Activated CD8-positive, alpha-beta memory T cell treated with anti-CD3 and anti-CD28 coated beads for 24 hours (primary cell): ENCODE measurements at regions not wholly inside any gene's neighbourhood (a gene's known extent, or its start where the extent isn't known, plus 50 kb on each side); places are given as distances from the start of the nearest gene placed in this dataset.
A peak's percentile ranks its signal among the peaks of the same experiment; 100 is the strongest.

Experiments
- DNase-seq: peaks from one replicate; pipeline ENCODE4 v3.0.0-alpha.2; 2020

- no peak for DNase-seq
These were observed 112.0 kb downstream of the TMCO5A start for GRCh38 chr15:38046257-38047051.

- no peak for DNase-seq
These were observed 113.6 kb downstream of the TMCO5A start for GRCh38 chr15:38048001-38048455.

- DNase-seq: no peak
These were observed 115.5 kb downstream of the TMCO5A start for GRCh38 chr15:38049891-38050290.

GRCh38 chr15:38050529-38051448 is 116.3 kb downstream of the TMCO5A start:
- DNase-seq: no peak

- no peak for DNase-seq
These were observed 118.8 kb downstream of the TMCO5A start for GRCh38 chr15:38053205-38053604.

- DNase-seq: no peak
These were observed 119.3 kb downstream of the TMCO5A start for GRCh38 chr15:38053776-38054175.

- DNase-seq: no peak
These were observed 120.0 kb downstream of the TMCO5A start for GRCh38 chr15:38054488-38054887.

GRCh38 chr15:38058596-38059075 is 124.2 kb downstream of the TMCO5A start:
- DNase-seq: no peak

- DNase-seq: no peak
These were observed 125.2 kb downstream of the TMCO5A start for GRCh38 chr15:38059665-38060064.

GRCh38 chr15:38061856-38062649 is 127.6 kb downstream of the TMCO5A start:
- DNase-seq: no peak

GRCh38 chr15:38062696-38063095 is 128.3 kb downstream of the TMCO5A start:
- no peak for DNase-seq

- no peak for DNase-seq
These were observed 131.4 kb downstream of the TMCO5A start for GRCh38 chr15:38065721-38066345.

- DNase-seq: no peak
These were observed 132.2 kb downstream of the TMCO5A start for GRCh38 chr15:38066612-38067011.

GRCh38 chr15:38068626-38069391 is 134.4 kb downstream of the TMCO5A start:
- no peak for DNase-seq

- no peak for DNase-seq
These were observed 135.1 kb downstream of the TMCO5A start for GRCh38 chr15:38069511-38070011.

GRCh38 chr15:38070778-38071177 is 136.3 kb downstream of the TMCO5A start:
- DNase-seq: no peak

GRCh38 chr15:38071211-38071972 is 137.0 kb downstream of the TMCO5A start:
- no peak for DNase-seq

- DNase-seq: no peak
These were observed 137.5 kb downstream of the TMCO5A start for GRCh38 chr15:38072007-38072347.

- peak; percentile 62 for DNase-seq
These were observed 138.1 kb downstream of the TMCO5A start for GRCh38 chr15:38072348-38073177.
